Skeletal muscle cell (primary cell): ENCODE measurements at regions not wholly inside any gene's neighbourhood (a gene's known extent, or its start where the extent isn't known, plus 50 kb on each side); places are given as distances from the start of the nearest gene placed in this dataset.

Source experiments
- DNase-seq: peaks from one replicate; pipeline ENCODE4 v3.0.0-alpha.2; 2010; ENCODE audit warnings: low read depth
- H3K4me3 ChIP-seq: 2 replicates; pipeline ENCODE4 v1.5.1; 2011; ENCODE audit warnings: low read depth, mild to moderate bottlenecking, control low read depth, low read length, moderate library complexity

DNA sequence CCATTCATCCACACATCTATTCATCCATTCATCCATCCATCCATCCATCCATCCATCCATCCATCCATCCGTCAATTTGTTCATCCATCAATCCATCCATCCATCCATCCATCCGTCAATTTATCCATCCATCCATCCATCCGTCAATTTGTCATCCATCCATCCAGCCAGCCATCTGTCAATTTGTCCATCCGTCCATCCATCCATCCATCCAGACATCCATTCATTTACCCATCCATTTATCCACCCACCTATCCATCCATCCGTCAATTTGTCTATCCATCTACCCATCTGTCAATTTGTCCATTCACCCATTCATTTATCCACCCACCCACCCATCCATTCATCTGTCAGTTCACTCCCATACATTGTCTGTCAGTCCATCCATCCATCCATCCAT, 209.5 kb upstream of the ZNF536 start:
- DNase-seq, result no peak

DNA sequence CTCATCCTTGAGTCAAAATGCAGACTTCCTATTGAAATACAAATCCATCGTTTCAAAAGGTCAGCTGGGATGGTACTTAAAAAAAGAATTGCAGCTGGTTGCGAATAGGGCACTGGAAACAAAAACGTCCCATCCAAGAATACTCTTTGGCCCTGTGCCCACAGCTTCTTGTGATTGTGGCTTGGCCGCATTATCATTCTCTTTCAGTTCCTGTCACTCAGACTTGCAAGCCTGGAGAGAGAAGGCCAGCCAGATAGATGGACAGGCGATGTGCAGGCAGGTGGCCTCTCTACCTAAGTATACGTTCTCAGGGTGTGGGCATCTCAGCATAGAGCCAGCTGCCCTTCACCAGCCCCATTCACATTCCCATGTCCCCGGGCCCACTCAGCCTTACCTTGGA, 208.5 kb upstream of the ZNF536 start:
- no peak for DNase-seq
- no peak overlapping the region for H3K4me3 ChIP-seq

More for the DNA sequence above, 209.5 kb upstream of the ZNF536 start:
- no peak overlapping the region for H3K4me3 ChIP-seq

DNA sequence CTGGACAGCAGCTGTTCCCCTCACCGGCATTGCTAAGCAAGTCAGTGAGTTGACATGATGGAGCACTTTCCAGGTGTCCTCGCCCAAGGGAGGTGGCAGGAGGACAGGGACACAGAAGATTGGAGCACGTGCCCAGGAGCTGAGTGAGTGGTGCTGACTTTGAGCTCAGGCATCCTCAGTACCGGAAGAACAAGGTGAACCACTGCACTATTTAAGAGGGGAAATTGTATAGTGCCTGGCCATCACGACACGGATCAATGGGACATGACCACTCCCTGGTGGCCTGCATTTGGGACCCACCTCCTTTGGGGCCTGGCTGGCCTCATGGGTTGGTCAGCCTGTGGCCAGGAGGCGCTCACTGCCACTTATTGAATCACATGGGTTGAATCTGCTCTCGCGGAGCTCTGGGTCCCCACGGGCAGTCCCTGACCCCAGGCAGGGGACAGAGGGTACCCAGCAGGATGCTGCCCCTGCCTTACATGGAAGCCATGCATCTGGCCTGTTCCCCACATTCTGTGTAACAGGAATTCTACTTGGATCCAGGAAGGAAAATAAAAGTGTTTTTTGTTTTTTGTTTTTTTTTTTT, 206.9 kb upstream of the ZNF536 start:
- no peak for DNase-seq
- no peak overlapping the region for H3K4me3 ChIP-seq

DNA sequence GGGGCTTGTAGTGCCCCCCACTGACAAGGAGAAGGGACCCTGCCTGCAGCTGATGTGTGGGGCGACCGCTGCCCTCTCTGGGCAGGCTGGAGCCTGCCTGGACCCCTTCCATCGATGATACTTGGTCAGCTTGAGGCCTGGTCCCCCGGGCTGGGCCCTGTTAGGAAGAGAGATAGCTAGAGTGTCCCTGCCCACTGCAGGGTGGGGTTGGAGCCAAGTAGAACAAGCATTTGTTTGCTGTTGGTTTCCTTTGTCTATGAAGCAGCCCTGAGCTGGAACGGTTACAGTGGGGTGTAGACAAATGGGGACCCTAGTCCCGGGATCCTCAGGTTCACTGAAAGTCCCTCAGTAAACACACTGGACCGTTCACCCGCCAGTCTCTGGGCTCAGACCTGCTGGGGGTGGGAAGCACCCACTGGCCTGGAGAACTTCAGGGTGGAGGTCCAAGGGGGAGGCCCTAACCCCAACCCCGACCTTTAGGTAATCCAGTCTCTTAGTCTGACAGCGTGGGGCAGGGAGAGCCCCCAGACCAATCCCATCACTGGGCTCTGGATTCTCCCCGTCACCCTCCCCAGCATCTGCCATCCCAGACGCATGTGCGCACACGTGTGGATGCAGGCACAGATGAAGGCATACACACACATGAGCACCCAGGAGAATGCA, 204.8 kb upstream of the ZNF536 start:
- DNase-seq, result no peak
- no peak overlapping the region for H3K4me3 ChIP-seq

DNA sequence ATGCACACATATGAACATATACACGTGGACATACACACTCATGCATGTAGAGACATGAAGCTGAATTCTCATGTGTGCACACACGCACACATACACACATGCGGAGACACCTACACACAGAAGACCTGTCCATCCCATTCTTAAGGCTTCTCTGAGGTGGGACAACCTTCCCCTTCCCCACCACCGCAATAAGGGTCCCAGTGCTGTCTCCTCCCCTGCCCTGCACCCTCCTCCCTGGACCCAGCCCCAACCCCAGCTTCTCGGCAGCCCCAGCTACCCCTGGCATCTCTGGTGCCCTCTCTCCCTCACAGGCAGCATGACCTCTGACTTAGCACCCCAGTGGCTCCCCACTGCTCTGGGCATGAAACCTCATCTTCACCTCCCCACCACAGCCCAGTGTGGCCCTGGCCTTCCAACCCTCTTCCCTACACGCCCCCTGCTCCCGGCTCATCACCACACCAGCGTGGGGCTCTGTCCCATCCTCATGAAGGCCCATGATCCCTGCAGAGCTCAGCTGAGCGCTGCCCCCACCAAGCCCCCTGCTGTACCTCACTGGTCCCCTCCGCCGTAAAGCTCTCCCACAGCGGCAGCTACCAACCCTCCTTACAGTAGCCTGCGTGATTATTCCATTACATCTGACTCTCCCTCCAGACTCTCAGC, 204.1 kb upstream of the ZNF536 start:
- DNase-seq, result no peak
- no peak overlapping the region for H3K4me3 ChIP-seq

DNA sequence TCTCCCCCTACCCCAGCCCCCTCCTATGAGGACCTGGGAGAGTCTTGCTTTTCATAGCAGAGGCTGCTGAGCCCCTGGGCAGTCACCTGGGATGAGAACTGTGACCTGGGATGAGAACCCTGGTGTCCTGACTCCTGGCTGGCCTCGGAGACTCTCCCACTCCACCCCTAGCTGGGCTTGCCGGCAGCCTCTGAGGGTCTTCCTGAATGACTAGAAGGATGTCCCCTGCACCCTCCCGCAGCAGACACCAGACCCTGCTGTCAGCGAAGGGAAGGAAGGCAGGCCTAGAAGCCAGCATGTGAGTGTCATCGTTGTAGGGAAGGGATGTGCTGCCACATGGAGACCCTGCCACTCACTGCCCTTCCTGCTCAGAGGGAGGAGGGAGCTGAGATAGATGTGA, 203.4 kb upstream of the ZNF536 start:
- H3K4me3 ChIP-seq, result no peak overlapping the region
- no peak for DNase-seq

DNA sequence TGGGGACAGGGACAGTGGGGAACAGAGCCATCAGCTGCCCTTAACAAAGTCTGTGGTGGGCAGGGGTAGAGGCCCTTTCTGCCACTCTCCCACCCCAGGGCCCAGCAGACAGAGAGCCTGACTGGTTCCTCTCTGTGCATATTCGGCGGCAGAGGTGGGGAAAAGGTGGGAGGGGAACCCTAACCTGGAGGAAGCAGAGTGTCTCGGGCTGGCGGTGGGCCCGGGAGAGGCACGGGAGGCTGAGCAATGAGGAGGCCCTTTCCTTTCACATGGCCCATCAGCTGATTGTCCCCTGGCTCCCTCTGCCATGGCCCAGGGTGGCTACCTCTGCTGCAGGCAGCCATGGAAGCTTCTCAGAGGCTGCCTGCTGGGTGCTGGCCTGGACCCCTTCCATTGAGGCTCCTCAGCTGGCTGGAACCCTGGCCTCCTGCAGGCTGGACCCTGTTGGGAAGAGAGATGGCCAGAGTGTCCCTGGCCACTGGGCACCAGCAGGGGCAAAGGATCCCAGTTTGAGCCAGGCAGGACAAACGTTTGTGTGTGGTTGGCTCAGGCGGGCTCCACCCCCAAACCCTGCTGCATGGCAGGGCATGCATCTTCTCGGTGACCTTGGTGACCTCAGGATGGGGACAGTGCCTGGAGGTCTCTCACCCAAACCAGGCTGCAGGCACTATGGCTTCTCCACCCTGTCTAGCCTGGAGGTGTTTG, 202.8 kb upstream of the ZNF536 start:
- no peak overlapping the region for H3K4me3 ChIP-seq

DNA sequence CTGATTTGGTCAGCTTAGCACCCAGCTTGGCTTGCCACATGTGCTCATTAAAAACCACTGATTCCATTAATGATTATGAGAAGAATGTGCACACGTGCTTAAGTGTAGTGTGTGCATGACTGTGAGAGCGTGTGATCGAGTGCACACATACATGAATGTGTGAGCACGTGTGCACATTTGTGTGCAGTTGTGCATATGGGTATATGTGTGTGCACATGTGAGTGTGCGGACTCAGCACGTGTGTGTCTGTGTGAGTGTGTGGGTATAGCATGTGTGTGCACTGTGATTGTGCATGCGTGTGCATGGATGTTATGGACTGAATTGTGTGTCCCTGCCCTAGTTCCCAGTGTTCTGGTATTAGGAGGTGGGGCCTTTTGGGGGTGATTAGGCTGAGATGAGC, 202.1 kb upstream of the ZNF536 start:
- no peak for DNase-seq

More for the DNA sequence above, 202.8 kb upstream of the ZNF536 start:
- DNase-seq, result no peak

DNA sequence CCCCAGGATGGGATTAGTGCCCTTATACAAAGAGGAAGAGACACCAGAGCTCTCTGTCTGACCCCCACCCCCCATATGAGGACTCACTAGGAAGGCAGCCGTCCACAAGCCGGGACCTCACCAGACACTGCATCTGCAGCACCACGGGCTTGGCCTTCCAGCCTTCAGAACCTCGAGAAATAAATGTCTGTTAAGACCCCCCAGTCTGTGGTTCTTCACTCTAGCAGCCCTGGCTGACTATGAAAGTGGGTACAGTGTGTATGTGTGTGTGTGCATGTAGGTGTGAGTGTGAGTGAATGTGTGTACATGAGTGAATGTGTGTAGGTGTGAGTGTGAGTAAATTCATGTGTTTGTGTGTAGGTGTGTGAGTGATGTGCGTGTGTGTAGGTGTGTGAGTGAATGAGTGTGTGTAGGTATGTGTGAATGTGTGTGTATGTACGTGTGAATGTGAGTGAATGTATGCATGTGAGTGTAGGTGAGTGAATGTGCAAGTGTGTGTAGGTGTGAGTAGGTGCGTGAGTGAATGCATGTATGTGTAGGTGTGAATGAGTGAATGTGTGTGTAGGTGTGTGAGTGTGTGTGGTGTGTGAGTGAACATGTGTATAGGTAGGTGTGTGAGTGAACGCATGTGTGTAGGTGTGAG, 201.6 kb upstream of the ZNF536 start:
- H3K4me3 ChIP-seq, result no peak overlapping the region
- DNase-seq, result no peak

More for the DNA sequence above, 202.1 kb upstream of the ZNF536 start:
- no peak overlapping the region for H3K4me3 ChIP-seq

DNA sequence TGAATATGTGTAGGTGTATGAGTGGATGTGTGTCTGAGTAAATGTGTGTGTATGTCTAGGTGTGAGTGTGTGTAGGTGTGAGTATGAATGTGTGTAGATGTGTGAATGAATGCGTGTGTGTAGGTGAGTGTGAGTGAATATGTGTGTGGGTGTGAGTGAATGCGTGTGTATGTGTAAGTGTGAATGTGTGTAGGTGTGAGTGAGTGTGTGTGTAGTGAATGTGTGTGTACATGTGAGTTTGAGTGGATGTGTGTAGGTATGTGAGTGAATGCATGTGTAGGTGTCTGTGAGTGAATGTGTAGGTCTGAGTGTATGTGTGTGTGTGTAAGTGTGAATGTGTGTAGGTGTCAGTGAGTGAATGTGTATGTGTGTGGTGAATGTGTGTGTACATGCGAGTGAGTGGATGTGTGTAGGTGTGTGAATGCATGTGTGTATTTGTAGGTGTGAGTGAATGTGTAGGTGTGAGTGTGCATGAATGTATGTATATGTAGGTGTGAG, 201.0 kb upstream of the ZNF536 start:
- no peak for DNase-seq
- no peak overlapping the region for H3K4me3 ChIP-seq

DNA sequence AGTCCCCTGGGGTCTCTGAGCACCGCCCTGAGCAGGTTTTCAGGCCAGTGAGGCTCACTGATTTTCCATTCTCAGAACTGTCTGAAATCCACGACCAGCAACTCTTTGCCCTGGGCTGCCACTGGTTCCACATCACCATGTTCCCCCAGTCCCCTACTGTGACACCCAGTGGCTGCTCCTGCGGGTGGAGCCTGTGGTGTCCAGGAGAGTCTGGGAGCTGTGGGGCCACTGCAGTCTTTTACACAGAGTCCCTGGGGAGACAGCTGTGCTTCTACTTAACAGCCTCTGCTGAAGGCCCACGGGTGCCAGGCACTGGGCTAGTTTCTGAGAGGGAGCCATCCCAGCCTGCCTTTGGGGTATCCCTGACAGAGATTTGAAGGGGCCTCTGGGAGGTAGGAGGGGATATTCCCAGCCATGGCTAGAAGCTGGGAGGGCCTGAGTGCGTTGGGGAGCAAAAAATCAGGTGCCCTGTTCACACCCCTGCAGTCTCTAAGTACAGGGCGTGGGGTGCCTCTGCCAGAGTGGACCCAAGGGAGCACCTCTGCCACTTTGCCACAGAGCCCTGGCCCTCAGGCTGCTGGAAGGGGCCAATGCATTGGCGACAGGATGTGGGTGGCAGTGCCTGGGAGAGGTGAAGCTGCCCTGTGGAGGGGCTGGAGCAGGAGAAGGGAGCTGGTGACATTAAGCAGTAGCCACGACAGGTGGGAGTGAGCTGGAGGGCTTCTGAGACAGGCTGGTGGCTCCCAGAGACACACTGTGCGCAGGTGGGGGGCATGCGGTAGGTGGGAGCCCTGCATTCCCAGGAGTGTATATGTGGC, 200.2 kb upstream of the ZNF536 start:
- DNase-seq, result no peak
- no peak overlapping the region for H3K4me3 ChIP-seq

DNA sequence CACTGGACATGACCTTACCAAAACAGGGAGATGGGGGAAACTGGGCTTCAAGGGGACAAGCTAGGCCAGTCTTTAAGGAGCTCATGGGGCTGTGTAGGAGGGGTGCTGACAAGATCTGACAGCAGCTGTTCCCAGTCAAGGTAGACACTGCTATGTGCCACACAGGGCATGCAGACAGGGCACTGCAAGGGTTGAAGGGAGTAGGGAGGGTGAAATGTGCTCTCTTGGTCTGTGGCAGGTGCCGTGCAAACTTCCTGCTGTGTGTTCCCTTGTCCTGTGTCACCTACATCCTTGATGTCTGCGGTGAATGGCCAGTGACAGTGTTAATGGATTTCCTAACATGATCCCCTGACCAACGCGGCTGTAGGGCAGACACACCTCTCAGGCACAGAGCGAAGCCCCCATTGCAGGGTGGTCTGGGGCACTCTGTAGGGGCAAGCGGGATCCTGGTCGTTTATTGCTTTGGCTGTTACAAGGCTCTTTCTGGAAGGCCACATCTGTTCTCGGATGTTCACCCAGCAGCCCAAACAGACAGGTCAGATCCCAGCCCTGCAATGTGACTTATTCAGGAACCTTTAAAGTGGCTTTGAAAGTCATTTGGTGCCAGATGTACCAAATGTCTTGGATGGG, 199.5 kb upstream of the ZNF536 start:
- H3K4me3 ChIP-seq, result no peak overlapping the region
- DNase-seq, result no peak

DNA sequence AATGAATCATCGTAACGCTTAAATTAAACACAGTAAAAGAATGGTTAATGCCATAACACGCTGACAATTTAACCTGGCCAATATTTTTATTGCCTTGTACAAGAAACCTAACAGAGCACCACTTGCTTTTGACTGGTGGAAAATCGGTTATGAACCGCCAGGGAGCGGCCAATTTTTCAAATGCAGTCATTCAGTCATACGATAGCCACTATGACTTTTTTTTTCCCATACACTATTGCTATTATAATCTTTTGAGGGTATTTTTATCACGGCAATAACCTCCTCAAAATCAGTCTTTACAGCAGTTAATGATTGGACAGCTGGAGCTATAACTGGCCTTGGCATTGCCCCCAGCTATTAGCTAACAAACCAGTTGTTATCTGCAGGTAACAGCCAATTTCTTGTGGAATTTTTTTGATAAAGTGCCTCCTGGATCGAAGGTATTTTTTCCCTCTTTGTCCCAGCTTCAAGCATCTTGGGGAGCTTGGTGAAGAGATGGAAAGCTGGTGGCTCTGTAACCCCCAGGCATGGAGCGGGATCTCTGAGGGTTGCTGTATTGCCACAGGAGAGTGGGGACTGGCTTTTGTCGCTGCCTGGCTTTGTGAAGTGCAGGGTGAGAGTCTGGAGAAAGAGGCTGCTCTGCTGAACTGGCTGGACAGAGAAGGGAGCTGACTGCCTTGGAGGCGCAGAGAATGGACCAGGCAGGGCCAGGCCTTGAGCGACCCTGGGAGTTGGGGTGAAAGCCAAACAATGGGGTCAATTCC, 198.4 kb upstream of the ZNF536 start:
- H3K4me3 ChIP-seq, result no peak overlapping the region
- DNase-seq, result no peak

DNA sequence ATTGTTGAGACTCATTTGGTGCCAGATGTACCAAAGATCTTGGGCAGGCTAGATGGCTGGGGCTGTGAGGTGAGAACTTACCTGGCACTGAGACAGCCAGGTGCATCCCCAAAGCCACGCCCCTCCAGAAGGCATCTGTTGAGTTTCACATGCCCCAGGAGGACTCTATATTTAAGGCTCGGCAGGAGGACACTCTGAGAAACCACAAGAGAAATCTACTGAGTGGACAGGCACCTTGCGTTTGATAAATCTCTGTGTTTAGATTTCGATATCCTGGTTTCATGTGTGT, 197.9 kb upstream of the ZNF536 start:
- H3K4me3 ChIP-seq, result no peak overlapping the region
- no peak for DNase-seq

DNA sequence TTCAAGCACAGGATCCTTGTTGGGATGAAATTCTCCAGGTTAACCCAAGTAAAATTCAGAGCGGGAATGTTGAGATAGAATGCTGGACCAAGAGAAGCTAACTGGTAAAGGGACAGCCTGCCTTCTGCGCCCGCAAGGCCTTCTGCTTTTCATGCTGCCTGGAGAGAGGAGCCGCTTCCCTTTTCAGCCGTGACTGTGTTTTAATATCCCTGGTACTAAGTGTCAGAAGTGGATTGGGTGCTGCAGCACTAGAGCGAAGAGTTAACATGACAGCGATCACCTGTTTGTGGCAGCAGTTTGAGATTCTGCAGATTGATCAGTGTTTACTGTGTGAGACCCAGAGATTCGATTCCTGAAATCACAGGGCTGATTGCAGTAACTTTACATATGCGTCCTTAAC, 197.4 kb upstream of the ZNF536 start:
- no peak for DNase-seq

DNA sequence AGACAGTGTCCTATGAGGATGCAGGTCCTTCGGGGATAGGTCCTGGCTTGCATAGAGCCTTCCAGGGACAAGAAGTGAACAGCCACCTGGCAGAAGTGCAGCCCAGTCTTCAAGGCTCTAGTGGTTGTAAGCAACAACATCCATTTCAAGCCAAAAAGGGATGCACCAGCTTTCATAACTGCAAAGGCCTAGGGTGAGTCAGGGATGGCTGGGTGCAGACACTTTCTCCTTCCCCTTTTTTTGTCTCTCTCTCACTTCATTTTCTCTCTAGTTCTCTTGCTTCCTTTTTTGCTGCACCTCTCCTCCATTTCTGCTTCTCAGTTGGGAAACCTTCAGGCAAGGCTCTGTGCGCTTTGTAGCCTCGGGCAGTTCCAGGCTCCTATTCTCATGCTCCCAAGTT, 196.2 kb upstream of the ZNF536 start:
- H3K4me3 ChIP-seq, result no peak overlapping the region
- DNase-seq, result no peak

More for the DNA sequence above, 197.4 kb upstream of the ZNF536 start:
- H3K4me3 ChIP-seq, result no peak overlapping the region

DNA sequence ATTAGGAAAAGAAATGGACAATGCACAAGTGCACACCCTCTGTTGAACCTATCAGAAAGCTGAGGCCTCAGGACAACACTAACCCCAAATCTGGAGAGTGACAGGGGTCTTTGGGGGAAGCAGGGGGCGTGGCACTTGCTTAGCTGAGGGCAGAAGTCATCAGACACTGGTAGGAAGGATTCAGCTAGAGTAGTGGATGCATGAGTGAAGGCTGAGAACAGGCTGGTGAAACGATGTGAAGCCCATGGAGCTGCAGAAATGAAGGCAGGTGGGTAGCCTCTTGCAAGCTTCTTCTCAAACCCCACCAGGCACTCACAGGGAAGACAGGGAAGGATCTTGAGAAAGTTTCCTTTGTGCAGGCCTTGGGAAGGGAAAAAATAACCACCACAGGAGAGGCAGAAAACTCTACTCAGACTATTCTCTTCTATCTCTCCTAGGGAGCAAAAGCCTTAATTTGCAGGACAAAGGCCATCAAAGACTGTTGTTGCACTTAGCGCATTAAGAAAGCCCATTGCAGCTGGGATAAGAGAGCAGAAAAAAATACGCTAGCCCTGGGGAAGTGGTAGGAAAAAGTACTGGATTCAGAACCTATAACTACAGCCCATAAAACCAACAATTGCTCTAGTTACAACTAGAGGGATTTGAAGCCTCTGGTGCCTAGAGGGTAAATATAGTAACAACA, 193.3 kb upstream of the ZNF536 start:
- no peak for DNase-seq
- no peak overlapping the region for H3K4me3 ChIP-seq

DNA sequence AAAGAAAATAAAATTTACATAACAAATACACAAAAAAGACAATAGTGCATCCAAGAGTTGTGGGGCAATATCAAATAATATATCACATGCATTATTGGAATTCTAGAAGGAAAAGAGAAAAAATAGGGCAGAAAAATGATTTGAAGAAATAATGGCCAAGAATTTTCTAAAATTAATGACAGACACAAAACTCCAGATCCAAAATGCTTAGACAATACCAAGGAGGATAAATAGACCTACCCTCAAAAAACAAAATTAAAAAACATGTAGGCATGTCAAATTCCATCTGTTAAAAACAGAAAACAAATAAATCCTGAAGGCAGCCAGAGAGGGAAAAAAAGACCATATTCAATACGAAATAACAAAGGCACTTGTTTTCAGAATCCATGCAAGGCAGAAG, 191.5 kb upstream of the ZNF536 start:
- no peak for DNase-seq
- H3K4me3 ChIP-seq, result no peak overlapping the region
